ENCODE measurements at regions not wholly inside any gene's neighbourhood (a gene's known extent, or its start where the extent isn't known, plus 50 kb on each side); places are given as distances from the start of the nearest gene placed in this dataset.

DNA sequence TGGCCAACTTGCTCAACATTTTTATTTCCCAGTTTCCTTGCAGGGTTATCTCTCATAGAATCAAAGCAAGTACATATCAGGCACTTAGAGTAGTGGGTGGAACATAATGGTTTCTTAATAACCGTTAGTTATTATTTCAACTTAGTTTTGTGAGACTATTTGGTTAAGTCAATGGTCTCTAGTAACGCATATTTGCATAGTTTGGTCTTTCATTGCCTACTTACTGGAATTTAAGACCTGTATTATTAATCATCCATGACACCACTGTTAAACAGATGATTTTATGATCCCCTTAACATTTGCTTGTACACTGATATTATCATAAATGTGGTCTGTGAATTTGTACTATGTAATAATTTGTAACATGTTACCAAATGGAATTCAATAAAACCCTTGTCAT is 70.9 kb upstream of the SMIM31 start:
- no peak for DNase-seq (ENCODE audit: low read depth in 2 of 2)

DNA sequence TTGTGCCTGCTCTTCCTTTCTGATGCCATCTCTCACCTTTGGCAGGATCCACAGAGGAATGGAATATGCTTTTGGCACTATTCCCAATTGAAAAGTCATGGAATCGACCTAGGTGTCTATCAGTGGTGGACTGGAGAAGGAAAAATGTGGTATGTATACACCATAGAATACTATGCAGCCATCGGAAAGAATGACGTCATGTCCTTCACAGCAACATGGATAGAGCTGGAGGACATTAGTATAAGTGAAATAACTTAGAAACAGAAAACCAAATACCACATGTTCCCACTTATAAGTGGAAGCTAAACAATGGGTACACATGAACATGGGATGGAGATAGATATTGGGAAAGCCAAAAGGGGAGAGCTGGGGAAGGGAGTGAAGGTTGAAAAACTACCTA is 58.3 kb upstream of the SMIM31 start:
- DNase-seq (ENCODE audit: low read depth in 2 of 2) = no peak

DNA sequence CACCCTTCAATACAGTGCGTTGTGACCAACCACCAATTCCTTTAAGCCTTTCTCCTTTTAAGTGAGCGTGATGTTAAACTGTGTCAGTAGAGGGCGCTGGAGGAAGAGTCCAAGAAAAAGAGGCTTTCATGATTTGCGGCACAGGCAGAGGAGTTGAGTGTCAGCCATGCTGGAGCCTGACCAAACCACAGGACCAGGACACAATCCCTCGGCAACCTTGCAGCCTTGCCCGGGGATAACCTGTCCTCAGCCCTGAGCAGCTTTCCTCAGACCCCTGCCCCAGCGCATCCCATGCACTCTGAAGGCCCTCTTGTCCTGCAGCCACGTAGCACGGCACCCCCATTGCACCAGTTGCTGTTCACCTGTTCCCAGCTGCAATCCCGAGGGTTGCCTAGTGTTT is 53.5 kb upstream of the SMIM31 start:
- DNase-seq (ENCODE audit: low read depth in 2 of 2) = no peak

DNA sequence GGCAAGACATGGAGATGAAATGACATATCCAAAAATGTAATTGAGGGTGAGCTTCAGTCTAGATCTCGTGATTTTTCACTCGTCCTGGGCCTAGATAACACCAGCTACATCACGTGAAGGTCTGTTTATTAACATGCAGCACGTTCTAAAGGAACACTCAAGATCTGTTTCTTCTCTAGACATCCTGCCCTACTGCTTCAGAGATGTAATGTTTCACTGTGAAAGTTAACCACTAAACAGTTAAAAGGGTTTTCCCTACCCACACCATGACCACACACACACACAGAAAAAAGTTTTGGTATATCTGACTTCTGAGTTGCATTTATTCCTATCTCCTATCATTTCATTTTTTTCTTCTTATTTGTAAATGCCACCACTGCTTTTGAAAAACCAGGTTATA is 52.3 kb upstream of the SMIM31 start:
- DNase-seq (ENCODE audit: low read depth in 2 of 2) = no peak
